Spleen (tissue), 11 donors: ENCODE measurements at regions not wholly inside any gene's neighbourhood (a gene's known extent, or its start where the extent isn't known, plus 50 kb on each side); places are given as distances from the start of the nearest gene placed in this dataset.

Experiments used
- DNase-seq: peaks from one replicate; pipeline ENCODE4 v3.0.0-alpha.2; 2020
- H3K27ac ChIP-seq, 8 donors: fragments of 200-600 bp; sonication (generic) in 7 of 8; 1 replicate in 4 of 8; 2 replicates in 4 of 8; pipeline versions ENCODE4 v1.5.0 to v1.8.0; 2016 to 2021; ENCODE audit warnings: inconsistent platforms in 4 of 8, mild to moderate bottlenecking in 4 of 8, moderate library complexity in 1 of 8
- H3K27me3 ChIP-seq, 7 donors: fragments of 200-600 bp; sonication (generic) in 6 of 7; replicated peaks in 1 of 7; 1 replicate in 4 of 7; 2 replicates in 3 of 7; pipeline versions ENCODE4 v1.5.0 to v1.8.0; 2016 to 2021; ENCODE audit warnings: inconsistent platforms in 3 of 7, mild to moderate bottlenecking in 1 of 7
- H3K36me3 ChIP-seq, 6 donors: fragments of 200-600 bp; sonication (generic) in 5 of 6; 1 replicate in 4 of 6; 2 replicates in 2 of 6; pipeline versions ENCODE4 v1.5.0 to v1.8.0; 2016 to 2021; ENCODE audit warnings: inconsistent platforms in 2 of 6
- H3K4me1 ChIP-seq, 6 donors: fragments of 200-600 bp; sonication (generic) in 5 of 6; 1 replicate in 3 of 6; 2 replicates in 3 of 6; pipeline versions ENCODE4 v1.5.0 to v1.8.0; 2016 to 2021; ENCODE audit warnings: inconsistent platforms in 3 of 6
- H3K4me3 ChIP-seq, 8 donors: fragments of 200-600 bp; sonication (generic) in 7 of 8; 1 replicate in 4 of 8; 2 replicates in 4 of 8; pipeline versions ENCODE4 v1.5.0 to v1.8.0; 2016 to 2021; ENCODE audit warnings: inconsistent platforms in 4 of 8, mild to moderate bottlenecking in 4 of 8, moderate library complexity in 2 of 8
- H3K9me3 ChIP-seq, 8 donors: fragments of 200-600 bp; sonication (generic) in 7 of 8; 1 replicate in 4 of 8; 2 replicates in 4 of 8; pipeline versions ENCODE4 v1.5.0 to v1.8.0; 2016 to 2021; ENCODE audit warnings: inconsistent platforms in 4 of 8
- POLR2A ChIP-seq, 3 donors: fragments of 450-650 bp; IDR thresholded peaks; one replicate each; pipeline ENCODE4 v1.5.1; 2017; ENCODE audit warnings: antibody characterized with exemption in 3 of 3, mild to moderate bottlenecking in 1 of 3
- POLR2AphosphoS5 ChIP-seq, 3 donors: sonication (generic); formaldehyde crosslinking; IDR thresholded peaks; one replicate each; pipeline ENCODE4 v1.5.1; 2017; ENCODE audit warnings: antibody characterized with exemption in 3 of 3
- WGBS, 5 donors: extraction: QIAGEN DNeasy Blood & Tissue Kit in 3 of 5; methylation state at CpG; one replicate each; pipeline versions ENCODE4 v1.1.5 to v1.1.7; 2013 to 2018; 5-methylcytosine and 5-hydroxymethylcytosine counted together
- intact Hi-C: fragments of 100-400 bp; cut with DNase I; formaldehyde crosslinking; loops from one replicate; pipeline ENCODE4 v1.15.0; 2023; ENCODE audit warnings: low total_unique reads
- TF ChIP-seq, protein P1 (sequence below), 11 experiments: fragments of 200-600 bp in 7 of 11; fragments of 450-650 bp in 4 of 11; sonication (generic) in 4 of 11; IDR thresholded peaks in 8 of 11; conservative IDR thresholded peaks in 3 of 11; 1 replicate in 7 of 11; 2 replicates in 4 of 11; pipeline versions ENCODE4 v1.4.0 to v1.8.0; 2016 to 2021; ENCODE audit warnings: antibody characterized with exemption in 11 of 11, inconsistent platforms in 4 of 11, mild to moderate bottlenecking in 1 of 11
- donor health status: healthy with polysubstance abuse.
- donor health status: DM: no; HTN: no; CAD: no; lungs with moderate emphysema.
- donor health status: DM: no; HTN: no; CAD: no.
- donor health status: Bipolar disorder and iron deficiency.
- donor health status: healthy.
- donor health status: DM: no; HTN: no; CAD: no.
- donor health status: DM: yes; HTN: yes; CAD: no.

DNA sequence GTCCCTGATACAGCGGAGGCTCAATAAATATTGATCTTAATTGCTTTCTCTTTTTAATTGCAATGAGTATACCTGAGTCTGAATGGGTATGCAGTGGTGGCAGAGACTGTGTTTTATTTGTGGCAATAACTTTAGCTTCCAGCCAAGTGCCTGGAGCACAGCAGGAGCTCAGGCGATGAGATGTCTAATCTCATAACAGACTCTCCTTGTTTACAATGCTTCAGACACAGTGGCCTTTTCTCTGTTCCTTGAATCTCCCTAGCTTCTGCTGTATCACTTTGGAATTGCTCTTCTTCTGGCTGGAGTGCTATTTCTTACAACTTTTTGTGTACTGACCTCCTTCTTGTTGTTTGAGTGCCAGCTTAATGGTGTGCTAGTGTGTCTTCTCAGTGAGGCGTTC lies 91.5 kb upstream of the UNC5C start:
- no peak overlapping the region for H3K27ac ChIP-seq
- H3K36me3 ChIP-seq, result no peaks in the 10 kb centered on the region
- no peak overlapping the region for H3K4me3 ChIP-seq
- TF ChIP-seq, protein P1, sequence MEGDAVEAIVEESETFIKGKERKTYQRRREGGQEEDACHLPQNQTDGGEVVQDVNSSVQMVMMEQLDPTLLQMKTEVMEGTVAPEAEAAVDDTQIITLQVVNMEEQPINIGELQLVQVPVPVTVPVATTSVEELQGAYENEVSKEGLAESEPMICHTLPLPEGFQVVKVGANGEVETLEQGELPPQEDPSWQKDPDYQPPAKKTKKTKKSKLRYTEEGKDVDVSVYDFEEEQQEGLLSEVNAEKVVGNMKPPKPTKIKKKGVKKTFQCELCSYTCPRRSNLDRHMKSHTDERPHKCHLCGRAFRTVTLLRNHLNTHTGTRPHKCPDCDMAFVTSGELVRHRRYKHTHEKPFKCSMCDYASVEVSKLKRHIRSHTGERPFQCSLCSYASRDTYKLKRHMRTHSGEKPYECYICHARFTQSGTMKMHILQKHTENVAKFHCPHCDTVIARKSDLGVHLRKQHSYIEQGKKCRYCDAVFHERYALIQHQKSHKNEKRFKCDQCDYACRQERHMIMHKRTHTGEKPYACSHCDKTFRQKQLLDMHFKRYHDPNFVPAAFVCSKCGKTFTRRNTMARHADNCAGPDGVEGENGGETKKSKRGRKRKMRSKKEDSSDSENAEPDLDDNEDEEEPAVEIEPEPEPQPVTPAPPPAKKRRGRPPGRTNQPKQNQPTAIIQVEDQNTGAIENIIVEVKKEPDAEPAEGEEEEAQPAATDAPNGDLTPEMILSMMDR (IDR thresholded peaks at IDR 0.05 in 8 of 11, conservative IDR thresholded peaks at IDR 0.05 in 3 of 11), result no peak
- no peak for TF ChIP-seq POLR2A (IDR thresholded peaks at IDR 0.05)
- no peak for TF ChIP-seq POLR2AphosphoS5 (IDR thresholded peaks at IDR 0.05)
- H3K9me3 ChIP-seq, result no peaks in the 10 kb centered on the region
- intact Hi-C loops, result no loop called here
- H3K4me1 ChIP-seq, result peaks cover 0 to 7% (median 0%) of the 10 kb centered on the region in 6 donors
- H3K27me3 ChIP-seq, result no peaks in the 10 kb centered on the region
- 91 to 98% (median 95%) methylated on average over 3 of the region's 3 CpGs for WGBS, 5 donors
- no peak for DNase-seq

DNA sequence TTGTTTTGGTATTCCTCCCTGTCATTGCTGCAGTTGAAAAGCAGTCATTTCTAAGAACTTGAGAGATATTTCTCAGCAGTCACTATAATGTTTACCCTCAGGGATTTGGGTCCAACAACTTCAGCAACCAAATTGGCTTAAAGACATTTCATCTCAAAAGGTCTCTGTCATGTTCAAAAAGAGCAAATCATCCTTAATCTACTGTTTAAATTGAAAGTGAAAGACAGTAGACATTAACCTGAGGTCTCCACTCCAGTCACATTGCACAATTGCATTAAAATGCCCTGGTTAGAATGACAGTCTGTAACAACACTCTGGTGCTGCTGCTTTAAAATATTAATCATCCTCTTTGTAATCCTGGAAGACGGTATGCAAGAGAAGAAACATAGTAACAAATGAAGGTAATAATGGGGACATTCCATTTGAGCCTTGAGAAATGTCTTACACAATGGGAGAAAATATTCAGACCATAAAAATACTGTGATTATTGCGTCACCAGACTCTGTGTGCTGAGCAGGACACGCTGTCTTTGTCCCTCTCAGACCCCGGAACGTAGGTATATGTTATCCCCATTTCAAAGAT lies 90.2 kb upstream of the UNC5C start:
- no peaks in the 10 kb centered on the region for H3K27me3 ChIP-seq
- H3K36me3 ChIP-seq, result no peaks in the 10 kb centered on the region
- no peaks in the 10 kb centered on the region for H3K9me3 ChIP-seq
- H3K4me1 ChIP-seq, result peaks cover 0 to 7% (median 0%) of the 10 kb centered on the region in 6 donors
- TF ChIP-seq, protein P1 (IDR thresholded peaks at IDR 0.05 in 8 of 11, conservative IDR thresholded peaks at IDR 0.05 in 3 of 11), result no peak
- no peak for TF ChIP-seq POLR2AphosphoS5 (IDR thresholded peaks at IDR 0.05)
- WGBS, 5 donors, result 61 to 85% (median 62%) methylated on average over 5 of the region's 5 CpGs
- no peak for DNase-seq
- intact Hi-C loops, result no loop called here
- no peak overlapping the region for H3K27ac ChIP-seq
- no peak overlapping the region for H3K4me3 ChIP-seq

DNA sequence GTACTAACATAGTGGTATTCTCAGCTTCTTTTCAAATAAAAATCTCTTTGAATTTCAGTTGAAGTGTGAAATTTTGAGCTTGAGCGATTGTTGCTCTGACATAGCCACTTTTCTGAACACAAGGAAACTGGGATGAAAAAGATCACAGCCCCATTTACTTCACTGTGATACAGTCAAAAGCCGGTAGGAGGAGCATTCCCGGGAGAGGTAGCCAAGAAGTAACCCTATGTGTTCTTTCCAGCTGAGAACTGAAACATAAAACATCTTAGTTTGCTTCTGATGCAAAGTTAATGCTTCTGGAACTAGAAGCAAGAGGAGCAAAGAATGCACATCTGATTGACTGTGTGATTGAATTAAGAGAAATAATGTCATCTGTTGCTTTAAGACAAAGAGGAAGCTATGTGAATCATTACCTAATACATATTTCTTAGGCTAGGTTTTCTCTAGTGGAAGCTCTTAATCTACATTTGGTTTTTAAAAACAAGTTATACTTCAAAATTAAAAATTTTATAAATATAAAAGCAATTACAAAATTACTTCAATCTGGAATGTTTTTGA lies 88.3 kb upstream of the UNC5C start:
- no peaks in the 10 kb centered on the region for H3K36me3 ChIP-seq
- no peak overlapping the region for H3K4me3 ChIP-seq
- DNase-seq, result no peak
- H3K27ac ChIP-seq, result no peak overlapping the region
- H3K4me1 ChIP-seq, result peaks cover 0 to 7% (median 0%) of the 10 kb centered on the region in 6 donors
- intact Hi-C loops, result no loop called here
- TF ChIP-seq, protein P1 (IDR thresholded peaks at IDR 0.05 in 8 of 11, conservative IDR thresholded peaks at IDR 0.05 in 3 of 11), result peak in 1 of 11 experiments; percentile 12
- TF ChIP-seq POLR2A (IDR thresholded peaks at IDR 0.05), result no peak
- WGBS, 5 donors, result 64 to 77% (median 72%) methylated on average over 3 of the region's 3 CpGs
- no peaks in the 10 kb centered on the region for H3K27me3 ChIP-seq
- H3K9me3 ChIP-seq, result no peaks in the 10 kb centered on the region

DNA sequence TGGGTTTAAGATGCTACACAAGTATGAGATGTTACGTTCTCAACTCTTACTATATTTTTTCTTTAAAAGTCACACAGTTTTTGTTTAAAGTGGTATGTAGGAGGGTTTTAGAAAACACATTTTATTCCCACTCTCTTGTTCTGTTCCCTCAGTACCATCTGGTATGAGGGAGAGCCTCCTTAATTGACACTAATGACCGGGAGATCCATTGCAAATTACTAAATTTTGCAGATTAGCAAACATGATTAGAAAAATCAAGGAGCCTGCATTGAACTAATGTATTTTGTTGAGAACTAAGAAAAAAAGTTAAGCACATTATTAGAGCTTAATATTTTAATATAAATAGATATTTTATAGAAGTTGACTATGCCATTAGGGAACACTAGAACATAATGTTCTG lies 87.3 kb upstream of the UNC5C start:
- Histone ChIP-seq H3K27me3 (no peaks in the 10 kb centered on the region), H3K27ac (no peak overlapping the region), H3K4me1 (peaks cover 0 to 7% (median 0%) of the 10 kb centered on the region in 6 donors), H3K9me3 (no peaks in the 10 kb centered on the region), H3K36me3 (no peaks in the 10 kb centered on the region), H3K4me3 (no peak overlapping the region)
- no peak for DNase-seq
- TF ChIP-seq POLR2A (IDR thresholded peaks at IDR 0.05), result no peak
- TF ChIP-seq, protein P1 (IDR thresholded peaks at IDR 0.05 in 8 of 11, conservative IDR thresholded peaks at IDR 0.05 in 3 of 11), result no peak
- no peak for TF ChIP-seq POLR2AphosphoS5 (IDR thresholded peaks at IDR 0.05)
- intact Hi-C loops, result no loop called here
- 64 to 85% (median 70%) methylated on average over 2 of the region's 2 CpGs for WGBS, 5 donors
